GM23338 (cell line): ENCODE measurements at regions not wholly inside any gene's neighbourhood (a gene's known extent, or its start where the extent isn't known, plus 50 kb on each side); places are given as distances from the start of the nearest gene placed in this dataset.
"Not testable (repeated sequence)": the region's sequence is repeated elsewhere in the genome, so short reads cannot be mapped to it uniquely, and the experiment has no call there.

ENCODE experiments used
- ATAC-seq: fragments of 200-7000 bp; cut with Tn5 transposase; 3 replicates; pipeline ENCODE4 v1.9.1; 2020
- DNase-seq: peaks from one replicate; pipeline ENCODE4 v3.0.0-alpha.2; 2015; ENCODE audit warnings: low spot score
- H2AFZ ChIP-seq: fragments of 200-600 bp; sonication (generic); 2 replicates; pipeline ENCODE4 v1.8.0; 2016; ENCODE audit warnings: antibody characterized with exemption, mild to moderate bottlenecking, moderate library complexity
- H3F3A ChIP-seq: fragments of 200-600 bp; sonication (generic); replicated peaks from 2 replicates; pipeline ENCODE4 v1.8.0; 2017; ENCODE audit warnings: antibody characterized with exemption, mixed run types, low read depth
- H3K27ac ChIP-seq: fragments of 200-600 bp; sonication (generic); 2 replicates; pipeline ENCODE4 v1.6.1; 2016; ENCODE audit warnings: low read depth
- H3K27me3 ChIP-seq: fragments of 200-600 bp; sonication (generic); 2 replicates; pipeline ENCODE4 v1.8.0; 2016; ENCODE audit warnings: mild to moderate bottlenecking, mixed run types, moderate library complexity; ENCODE audit not compliant: insufficient read depth
- H3K36me3 ChIP-seq: fragments of 200-600 bp; sonication (generic); 2 replicates; pipeline ENCODE4 v1.8.0; 2016; ENCODE audit warnings: mild to moderate bottlenecking; ENCODE audit not compliant: insufficient read depth
- H3K4me1 ChIP-seq: fragments of 200-600 bp; sonication (generic); 2 replicates; pipeline ENCODE4 v1.8.0; 2016; ENCODE audit warnings: mild to moderate bottlenecking, moderate library complexity; ENCODE audit not compliant: insufficient read depth
- H3K4me2 ChIP-seq: fragments of 200-600 bp; sonication (generic); 2 replicates; pipeline ENCODE4 v1.7.1; 2017; ENCODE audit warnings: mixed run types
- H3K4me3 ChIP-seq: fragments of 200-600 bp; sonication (generic); 2 replicates; pipeline ENCODE4 v1.6.1; 2016; ENCODE audit warnings: mixed run types
- H3K79me2 ChIP-seq: fragments of 200-600 bp; sonication (generic); replicated peaks from 2 replicates; pipeline ENCODE4 v1.8.0; 2017; ENCODE audit warnings: mild to moderate bottlenecking; ENCODE audit not compliant: insufficient read depth
- H3K9me2 ChIP-seq: fragments of 200-600 bp; sonication (generic); 2 replicates; pipeline ENCODE4 v1.8.0; 2017; ENCODE audit not compliant: insufficient read depth
- H4K20me1 ChIP-seq: fragments of 200-600 bp; sonication (generic); replicated peaks from 2 replicates; pipeline ENCODE4 v1.8.0; 2017; ENCODE audit warnings: mild to moderate bottlenecking; ENCODE audit not compliant: insufficient read depth
- H3K27ac Mint-ChIP-seq: 2 replicates; pipeline ENCODE4 v1.8.0; 2020; ENCODE audit warnings: inconsistent platforms, mild to moderate bottlenecking, moderate library complexity, mixed read lengths
- H3K27me3 Mint-ChIP-seq: 3 replicates; pipeline ENCODE4 v1.8.0; 2022; ENCODE audit warnings: low read depth, mild to moderate bottlenecking, moderate library complexity, mixed read lengths, inconsistent platforms; ENCODE audit not compliant: insufficient read depth, poor library complexity
- H3K36me3 Mint-ChIP-seq: 3 replicates; pipeline ENCODE4 v1.8.0; 2021; ENCODE audit warnings: low read depth, mild to moderate bottlenecking, inconsistent platforms, moderate library complexity, mixed read lengths
- H3K4me1 Mint-ChIP-seq: 3 replicates; pipeline ENCODE4 v1.8.0; 2020; ENCODE audit warnings: mild to moderate bottlenecking, inconsistent platforms, mixed read lengths
- H3K4me3 Mint-ChIP-seq: 3 replicates; pipeline ENCODE4 v1.8.0; 2021; ENCODE audit warnings: moderate library complexity, mild to moderate bottlenecking, inconsistent platforms, mixed read lengths
- H3K9me3 Mint-ChIP-seq: 3 replicates; pipeline ENCODE4 v1.8.0; 2020; ENCODE audit warnings: moderate library complexity, mild to moderate bottlenecking, inconsistent platforms, mixed read lengths
- EZH2phosphoT487 ChIP-seq: fragments of 200-600 bp; sonication (generic); IDR thresholded peaks from one replicate; pipeline ENCODE4 v1.8.1; 2018; ENCODE audit warnings: antibody characterized with exemption; ENCODE audit not compliant: unreplicated experiment
- JUNB ChIP-seq: IDR thresholded peaks from one replicate; pipeline ENCODE4 v1.6.1; 2016; ENCODE audit warnings: antibody characterized with exemption; ENCODE audit not compliant: unreplicated experiment
- NANOG ChIP-seq: IDR thresholded peaks from 2 replicates; pipeline ENCODE4 v1.6.1; 2016; ENCODE audit warnings: antibody characterized with exemption, borderline replicate concordance
- POLR2AphosphoS5 ChIP-seq: IDR thresholded peaks from 2 replicates; pipeline ENCODE4 v1.6.1; 2016; ENCODE audit warnings: antibody characterized with exemption, low read depth
- REST ChIP-seq: IDR thresholded peaks from one replicate; pipeline ENCODE4 v1.6.1; 2018; ENCODE audit warnings: antibody characterized with exemption; ENCODE audit not compliant: unreplicated experiment

- Histone ChIP-seq H3K4me3 (no peak overlapping the region), H3K4me1 (peaks cover 4% of the 10 kb centered on the region; the same call in 1 of the 2 replicates), H3K79me2 (no peaks in the 10 kb centered on the region), H3K36me3 (no peaks in the 10 kb centered on the region), H2AFZ (0 out of 2 replicates have a peak overlapping the region, but pooled peaks have one; percentile 1), H3K9me2 (no peaks in the 10 kb centered on the region), H3K4me2 (no peak overlapping the region), H3F3A (no peaks in the 10 kb centered on the region), H3K27ac (no peak overlapping the region), H3K27me3 (no peaks in the 10 kb centered on the region), H4K20me1 (no peaks in the 10 kb centered on the region)
- H3K4me1 Mint-ChIP-seq: no peaks in the 10 kb centered on the region; the same call in 2 of the 3 replicates
- H3K27me3 Mint-ChIP-seq: peaks cover 2% of the 10 kb centered on the region
- TF ChIP-seq NANOG (no peak), JUNB (no peak), POLR2AphosphoS5 (no peak)
- no peak for DNase-seq
- ATAC-seq: no peak
- peaks cover 6% of the 10 kb centered on the region; the same call in 1 of the 3 replicates for H3K36me3 Mint-ChIP-seq
- H3K4me3 Mint-ChIP-seq: no peak overlapping the region
- H3K27ac Mint-ChIP-seq: no peak overlapping the region
- peaks cover 11% of the 10 kb centered on the region for H3K9me3 Mint-ChIP-seq
Measured at GRCh38 chr6:153340568-153340967, 209.5 kb upstream of the RGS17 start.

GRCh38 chr6:153334121-153334520 lies 203.0 kb upstream of the RGS17 start:
- no peak overlapping the region for H3K27ac ChIP-seq
- H3K4me3 ChIP-seq: no peak overlapping the region
- Mint-ChIP-seq H3K27me3 (peaks cover 2% of the 10 kb centered on the region), H3K9me3 (peaks cover 13% of the 10 kb centered on the region), H3K27ac (no peak overlapping the region), H3K4me3 (no peak overlapping the region), H3K36me3 (peaks cover 6% of the 10 kb centered on the region; the same call in 2 of the 3 replicates), H3K4me1 (no peaks in the 10 kb centered on the region; the same call in 2 of the 3 replicates)
- H3K4me2 ChIP-seq: no peak overlapping the region
- H3K36me3 ChIP-seq: no peaks in the 10 kb centered on the region
- no peaks in the 10 kb centered on the region for H3K27me3 ChIP-seq
- H4K20me1 ChIP-seq: no peaks in the 10 kb centered on the region
- TF ChIP-seq REST (no peak), JUNB (no peak), POLR2AphosphoS5 (no peak), EZH2phosphoT487 (no peak), NANOG (no peak)
- no peaks in the 10 kb centered on the region for H3K9me2 ChIP-seq
- ATAC-seq (no peak), DNase-seq (no peak)
- H3K4me1 ChIP-seq: no peaks in the 10 kb centered on the region
- H2AFZ ChIP-seq: no peak overlapping the region
- H3F3A ChIP-seq: no peaks in the 10 kb centered on the region
- no peaks in the 10 kb centered on the region for H3K79me2 ChIP-seq

- H3K4me3 ChIP-seq, H3F3A ChIP-seq, DNase-seq, H3K36me3 ChIP-seq, H3K79me2 ChIP-seq, H4K20me1 ChIP-seq, H3K4me1 ChIP-seq, H3K27me3 ChIP-seq, H2AFZ ChIP-seq, H3K27ac Mint-ChIP-seq, H3K4me1 Mint-ChIP-seq, H3K4me2 ChIP-seq, H3K36me3 Mint-ChIP-seq, ATAC-seq, H3K9me3 Mint-ChIP-seq, H3K27ac ChIP-seq, H3K9me2 ChIP-seq, H3K4me3 Mint-ChIP-seq, H3K27me3 Mint-ChIP-seq: not testable (repeated sequence)
Measured at GRCh38 chr6:153331221-153331620, 200.1 kb upstream of the RGS17 start.
